T-helper 2 cell treated with Interferon-gamma antibody and Interleukin-4, amounts not matched to agents 5 μg/mL and 100 μg/mL, for 36 hours (primary cell): ENCODE measurements at regions not wholly inside any gene's neighbourhood (a gene's known extent, or its start where the extent isn't known, plus 50 kb on each side); places are given as distances from the start of the nearest gene placed in this dataset.

ENCODE experiments used
- DNase-seq: peaks from one replicate; pipeline ENCODE4 v3.0.0; 2021; ENCODE audit warnings: low spot score
- H3K27ac Mint-ChIP-seq: one replicate; pipeline ENCODE4 v1.8.0; 2021; ENCODE audit warnings: mild to moderate bottlenecking, mixed read lengths
- H3K27me3 Mint-ChIP-seq: one replicate; pipeline ENCODE4 v1.8.0; 2021; ENCODE audit warnings: low read depth, mixed read lengths
- H3K36me3 Mint-ChIP-seq: one replicate; pipeline ENCODE4 v1.8.0; 2021; ENCODE audit warnings: low read depth, mixed read lengths
- H3K4me1 Mint-ChIP-seq: one replicate; pipeline ENCODE4 v1.8.0; 2021; ENCODE audit warnings: low read depth, mixed read lengths
- H3K4me3 Mint-ChIP-seq: one replicate; pipeline ENCODE4 v1.8.0; 2022; ENCODE audit warnings: mild to moderate bottlenecking, moderate library complexity, mixed read lengths
- H3K9me3 Mint-ChIP-seq: one replicate; pipeline ENCODE4 v1.8.0; 2021; ENCODE audit warnings: mixed read lengths

DNA sequence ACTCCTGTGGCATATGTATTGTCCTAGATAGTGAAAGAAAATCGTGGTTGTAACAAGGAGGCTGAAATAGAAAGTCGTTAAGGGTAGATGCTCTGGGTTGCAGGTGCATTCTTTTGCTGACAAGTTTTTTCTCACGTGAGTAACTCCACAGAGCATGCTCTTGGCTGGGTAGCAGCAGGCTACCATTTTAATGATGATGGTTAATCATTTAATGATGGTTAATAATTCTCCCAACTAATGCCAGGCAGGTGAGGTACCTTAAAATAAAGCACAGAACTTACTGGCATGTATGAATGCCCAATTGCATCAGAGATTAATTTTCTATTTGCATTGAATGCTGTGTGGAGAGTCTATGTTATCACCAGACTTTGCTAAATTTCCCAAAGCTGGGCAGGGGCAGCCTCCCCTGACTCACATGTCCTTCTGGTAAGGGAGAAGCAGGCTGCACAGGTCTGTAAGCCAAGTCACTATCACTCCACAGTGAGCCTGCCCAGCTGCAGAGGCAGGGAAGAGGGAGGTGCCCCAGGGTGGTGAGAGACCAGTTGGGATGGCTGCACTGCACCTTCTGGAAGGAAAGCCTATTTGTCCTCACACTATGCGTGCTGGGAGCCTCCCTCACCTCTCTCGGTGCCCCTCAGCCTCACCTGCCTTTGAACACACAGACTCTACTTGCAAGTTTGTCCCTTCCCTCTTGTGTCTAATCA is 287.0 kb upstream of the IGFBP3 start:
- H3K4me3 Mint-ChIP-seq = no peak overlapping the region
- H3K36me3 Mint-ChIP-seq = no peaks in the 10 kb centered on the region
- DNase-seq = no peak
- H3K27me3 Mint-ChIP-seq = no peaks in the 10 kb centered on the region
- H3K4me1 Mint-ChIP-seq = no peaks in the 10 kb centered on the region
- H3K9me3 Mint-ChIP-seq = no peaks in the 10 kb centered on the region
- no peak overlapping the region for H3K27ac Mint-ChIP-seq

DNA sequence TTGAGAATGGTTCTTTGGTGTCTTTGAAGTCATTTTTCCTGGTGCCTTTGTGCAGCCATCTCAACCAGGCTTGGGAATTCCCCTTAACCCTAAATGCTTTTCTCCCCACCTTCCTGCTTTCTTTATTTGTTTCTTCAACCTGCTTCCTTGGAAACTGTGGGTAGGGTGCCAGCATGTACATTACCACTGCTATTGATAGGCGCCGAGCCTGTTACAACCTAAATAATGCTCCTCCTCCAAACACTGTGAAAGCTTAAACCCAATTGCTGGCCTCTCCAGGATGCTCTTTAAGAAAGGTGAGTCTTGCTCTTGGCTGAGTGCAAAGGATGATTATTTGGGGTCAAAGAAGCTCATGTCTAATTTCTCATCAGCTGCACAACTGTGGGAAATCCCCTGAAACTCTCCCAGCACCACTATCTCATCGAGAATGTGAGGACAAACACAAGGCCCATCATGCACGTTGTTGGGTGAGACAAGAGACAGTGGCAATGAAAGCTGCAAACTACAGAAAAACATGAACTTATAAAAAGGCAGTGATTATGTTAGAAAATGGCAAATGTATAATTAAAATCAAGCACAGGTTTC is 285.5 kb upstream of the IGFBP3 start:
- H3K4me1 Mint-ChIP-seq = no peaks in the 10 kb centered on the region
- no peak for DNase-seq
- H3K4me3 Mint-ChIP-seq = no peak overlapping the region
- no peaks in the 10 kb centered on the region for H3K36me3 Mint-ChIP-seq
- no peaks in the 10 kb centered on the region for H3K9me3 Mint-ChIP-seq
- no peak overlapping the region for H3K27ac Mint-ChIP-seq
- H3K27me3 Mint-ChIP-seq = no peaks in the 10 kb centered on the region

DNA sequence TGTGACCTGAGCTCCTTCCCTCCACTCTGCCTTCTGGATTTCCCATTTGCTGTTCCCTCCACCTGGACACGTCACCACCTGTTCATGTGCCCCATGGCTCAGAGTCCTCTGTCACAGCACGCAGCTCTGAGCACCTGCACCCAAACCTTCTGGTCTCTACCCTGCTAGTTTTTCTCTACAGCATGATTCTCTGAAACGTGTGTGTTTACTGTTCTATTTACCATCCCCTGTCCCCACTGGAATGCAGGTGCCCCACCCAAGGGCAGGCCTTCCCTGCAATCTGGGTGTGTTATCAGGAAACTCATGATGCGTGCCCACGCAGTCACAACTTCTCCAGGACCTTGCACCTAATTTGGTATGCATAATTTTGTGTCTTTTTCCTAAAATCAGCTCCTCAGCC is 284.4 kb upstream of the IGFBP3 start:
- no peaks in the 10 kb centered on the region for H3K4me1 Mint-ChIP-seq
- no peaks in the 10 kb centered on the region for H3K9me3 Mint-ChIP-seq
- DNase-seq = no peak
- no peak overlapping the region for H3K27ac Mint-ChIP-seq
- H3K4me3 Mint-ChIP-seq = no peak overlapping the region
- no peaks in the 10 kb centered on the region for H3K36me3 Mint-ChIP-seq
- H3K27me3 Mint-ChIP-seq = no peaks in the 10 kb centered on the region

DNA sequence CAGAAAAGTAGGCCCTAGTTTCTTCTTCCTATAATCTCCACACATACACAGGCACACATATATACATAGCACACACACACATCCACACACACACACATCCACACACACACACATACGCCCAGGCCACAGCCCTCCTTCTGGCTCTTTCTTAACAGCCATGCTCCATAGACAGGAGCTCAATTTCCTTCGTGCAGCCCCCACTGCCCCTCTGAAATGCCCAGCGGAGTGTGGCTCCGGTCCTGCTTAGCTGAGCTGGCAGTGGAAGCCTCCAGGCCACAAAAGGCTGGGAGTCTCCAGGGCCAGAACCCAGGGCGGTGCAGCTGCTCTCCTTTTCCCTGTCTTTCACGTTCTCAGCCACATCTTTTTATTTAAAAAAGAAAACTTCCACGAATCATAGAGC is 282.9 kb upstream of the IGFBP3 start:
- Mint-ChIP-seq H3K4me3 (no peak overlapping the region), H3K27ac (no peak overlapping the region), H3K9me3 (no peaks in the 10 kb centered on the region), H3K27me3 (no peaks in the 10 kb centered on the region), H3K36me3 (no peaks in the 10 kb centered on the region), H3K4me1 (no peaks in the 10 kb centered on the region)
- DNase-seq = no peak

DNA sequence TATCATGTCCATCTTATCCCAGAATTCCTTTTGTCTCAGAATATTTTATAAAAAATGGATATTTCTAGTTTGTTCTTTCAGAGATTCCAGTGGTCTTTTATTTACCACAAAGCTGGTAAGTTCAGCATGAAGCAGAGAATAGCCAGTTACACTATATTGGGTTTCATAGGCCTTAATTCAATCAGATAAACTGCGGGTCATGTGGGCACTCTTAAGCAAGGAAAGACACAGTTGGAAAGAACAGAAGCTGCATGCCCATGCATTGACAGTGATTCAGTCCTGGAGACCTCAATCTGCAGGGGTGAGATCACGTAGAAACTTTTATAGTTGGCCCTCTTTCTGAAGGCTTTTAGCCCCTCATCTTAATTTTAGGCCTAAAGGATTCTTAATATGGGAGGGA is 281.3 kb upstream of the IGFBP3 start:
- Mint-ChIP-seq H3K4me1 (no peaks in the 10 kb centered on the region), H3K27me3 (no peaks in the 10 kb centered on the region), H3K36me3 (no peaks in the 10 kb centered on the region), H3K9me3 (no peaks in the 10 kb centered on the region), H3K27ac (no peak overlapping the region), H3K4me3 (no peak overlapping the region)
- no peak for DNase-seq

DNA sequence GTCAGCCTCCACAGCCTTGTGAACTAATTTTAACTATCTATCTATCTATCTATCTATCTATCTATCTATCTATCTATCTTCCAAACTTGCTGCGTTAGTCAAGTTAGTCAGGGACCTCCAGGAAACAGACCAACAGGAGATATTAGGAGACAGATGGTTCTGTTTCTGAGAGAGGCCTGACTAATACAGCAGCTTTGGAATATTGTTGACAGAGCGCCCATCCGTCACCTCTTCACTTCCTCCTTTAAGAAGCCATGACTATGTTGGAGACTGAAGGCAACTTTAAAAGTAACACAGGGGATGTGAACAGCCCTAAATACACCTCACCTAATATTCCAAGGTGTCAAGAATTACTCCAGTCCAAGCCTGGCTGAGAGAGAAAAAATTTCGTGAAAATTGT is 280.9 kb upstream of the IGFBP3 start:
- H3K4me3 Mint-ChIP-seq = no peak overlapping the region
- no peak overlapping the region for H3K27ac Mint-ChIP-seq
- H3K36me3 Mint-ChIP-seq = no peaks in the 10 kb centered on the region
- no peak for DNase-seq
- H3K4me1 Mint-ChIP-seq = no peaks in the 10 kb centered on the region
- H3K27me3 Mint-ChIP-seq = no peaks in the 10 kb centered on the region
- H3K9me3 Mint-ChIP-seq = no peaks in the 10 kb centered on the region

DNA sequence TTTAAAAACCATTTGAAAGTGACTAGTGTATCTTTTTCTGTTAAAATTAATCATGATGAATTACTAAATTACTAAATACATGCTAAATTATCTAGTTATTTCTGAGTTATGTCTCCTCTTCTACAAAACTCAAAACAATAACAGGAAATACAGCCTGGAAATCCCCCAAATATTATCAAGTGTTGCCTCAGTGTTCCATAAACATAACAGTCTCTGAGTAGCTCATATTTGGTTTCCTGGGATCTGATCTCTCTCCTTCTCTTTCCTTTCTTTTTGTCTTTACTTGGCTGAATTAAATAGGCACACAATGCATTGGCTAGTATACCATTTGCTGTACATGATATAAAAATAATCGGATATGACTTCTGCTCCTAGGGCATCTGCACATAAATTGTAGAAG is 277.6 kb upstream of the IGFBP3 start:
- no peaks in the 10 kb centered on the region for H3K36me3 Mint-ChIP-seq
- H3K9me3 Mint-ChIP-seq = no peaks in the 10 kb centered on the region
- DNase-seq = no peak
- no peaks in the 10 kb centered on the region for H3K27me3 Mint-ChIP-seq
- H3K4me1 Mint-ChIP-seq = no peaks in the 10 kb centered on the region
- no peak overlapping the region for H3K4me3 Mint-ChIP-seq
- H3K27ac Mint-ChIP-seq = no peak overlapping the region

DNA sequence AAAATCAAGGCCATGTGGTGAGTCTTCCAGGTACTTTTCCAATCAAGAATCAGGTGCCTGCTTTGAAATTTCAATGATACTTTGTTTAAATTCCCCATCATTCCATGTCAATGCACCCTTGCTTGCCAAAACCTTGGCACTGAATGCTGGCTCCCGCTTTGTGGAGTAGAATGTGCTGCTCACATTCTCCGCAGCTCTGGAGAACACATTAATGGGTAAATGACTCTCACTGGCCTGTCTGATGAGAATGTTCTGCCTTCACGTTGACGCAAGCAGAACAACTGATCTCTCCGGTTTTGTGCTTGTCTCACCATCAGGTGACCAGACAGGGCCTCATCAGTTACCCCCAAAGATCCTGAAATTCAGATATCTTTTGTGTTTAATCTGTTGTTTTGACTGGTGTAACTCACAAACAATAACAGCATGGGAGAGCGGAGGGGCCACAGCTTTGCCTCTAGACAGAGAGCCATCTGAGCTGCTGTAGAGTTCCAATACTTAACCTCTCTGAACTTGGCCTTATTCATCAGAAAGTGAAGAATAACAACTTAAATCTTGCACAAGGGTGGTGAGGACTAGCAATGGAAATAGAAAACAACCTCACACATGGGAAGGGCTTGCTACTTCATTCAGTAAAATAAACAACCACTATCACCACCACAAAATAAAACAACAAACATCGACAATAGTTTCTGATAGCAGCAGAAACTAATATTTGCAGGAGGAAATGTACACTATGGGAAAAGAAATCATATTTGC is 276.9 kb upstream of the IGFBP3 start:
- no peak overlapping the region for H3K27ac Mint-ChIP-seq
- H3K9me3 Mint-ChIP-seq = no peaks in the 10 kb centered on the region
- DNase-seq = no peak
- no peaks in the 10 kb centered on the region for H3K4me1 Mint-ChIP-seq
- H3K27me3 Mint-ChIP-seq = no peaks in the 10 kb centered on the region
- no peaks in the 10 kb centered on the region for H3K36me3 Mint-ChIP-seq
- H3K4me3 Mint-ChIP-seq = no peak overlapping the region

DNA sequence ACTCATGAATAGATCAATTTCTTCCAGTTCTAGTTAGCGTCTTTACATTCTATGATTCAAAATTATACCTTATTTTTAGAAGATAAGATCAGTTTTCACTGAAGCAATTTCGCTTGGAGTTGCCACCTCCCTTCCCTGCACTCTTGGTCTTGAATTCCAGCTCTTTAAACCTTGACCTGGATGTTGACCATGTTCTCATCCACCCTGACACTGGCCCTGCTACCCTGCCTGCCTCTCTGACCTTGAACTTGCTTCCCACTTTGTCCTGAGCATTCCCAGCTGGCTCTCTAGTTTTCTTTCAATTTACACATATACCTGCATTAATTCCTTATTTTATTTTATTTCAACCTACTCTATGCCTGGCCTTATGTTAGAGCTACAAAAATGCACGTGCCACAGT is 274.9 kb upstream of the IGFBP3 start:
- no peak overlapping the region for H3K27ac Mint-ChIP-seq
- H3K4me3 Mint-ChIP-seq = no peak overlapping the region
- no peaks in the 10 kb centered on the region for H3K4me1 Mint-ChIP-seq
- H3K27me3 Mint-ChIP-seq = no peaks in the 10 kb centered on the region
- no peak for DNase-seq
- H3K36me3 Mint-ChIP-seq = no peaks in the 10 kb centered on the region
- H3K9me3 Mint-ChIP-seq = no peaks in the 10 kb centered on the region

DNA sequence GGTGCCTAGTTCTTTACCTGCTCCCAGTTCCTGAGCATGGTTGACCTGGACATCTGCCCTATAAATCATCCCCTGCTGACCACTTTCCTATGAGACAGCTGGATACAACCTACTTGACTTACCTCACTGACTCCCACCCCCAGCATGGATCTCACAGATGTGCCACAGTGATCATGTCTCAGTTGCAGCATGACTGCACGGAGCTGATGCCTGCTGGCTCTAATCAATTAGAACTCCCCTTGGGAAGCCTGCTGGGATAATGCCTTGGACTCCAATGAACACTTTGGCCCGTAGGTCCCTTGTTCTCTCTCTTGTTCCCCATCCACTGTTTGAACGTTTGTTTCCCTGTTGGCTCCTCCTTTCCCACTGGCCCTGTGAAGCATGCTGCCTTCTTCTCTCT is 271.2 kb upstream of the IGFBP3 start:
- Mint-ChIP-seq H3K4me1 (no peaks in the 10 kb centered on the region), H3K27ac (no peak overlapping the region), H3K36me3 (no peaks in the 10 kb centered on the region), H3K27me3 (no peaks in the 10 kb centered on the region), H3K9me3 (no peaks in the 10 kb centered on the region), H3K4me3 (no peak overlapping the region)
- no peak for DNase-seq

DNA sequence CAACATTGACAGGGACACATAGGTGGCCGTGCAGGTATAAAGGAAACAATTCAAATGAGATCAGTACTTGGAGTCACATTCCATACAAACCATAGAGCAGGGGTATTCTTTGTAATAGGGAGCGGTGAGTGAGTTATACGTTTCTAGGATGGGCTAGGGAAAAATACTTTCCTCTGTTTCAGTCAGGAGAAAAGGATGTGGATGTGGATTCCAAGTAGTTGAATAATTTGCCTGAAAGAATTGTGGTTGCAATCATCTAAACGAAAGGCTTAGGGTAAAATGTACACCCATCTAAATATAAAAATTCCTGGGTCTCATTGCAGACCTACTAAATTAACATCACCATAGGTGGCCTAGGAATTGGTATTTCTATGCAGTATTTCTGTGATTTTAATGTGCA is 270.7 kb upstream of the IGFBP3 start:
- no peak for DNase-seq

DNA sequence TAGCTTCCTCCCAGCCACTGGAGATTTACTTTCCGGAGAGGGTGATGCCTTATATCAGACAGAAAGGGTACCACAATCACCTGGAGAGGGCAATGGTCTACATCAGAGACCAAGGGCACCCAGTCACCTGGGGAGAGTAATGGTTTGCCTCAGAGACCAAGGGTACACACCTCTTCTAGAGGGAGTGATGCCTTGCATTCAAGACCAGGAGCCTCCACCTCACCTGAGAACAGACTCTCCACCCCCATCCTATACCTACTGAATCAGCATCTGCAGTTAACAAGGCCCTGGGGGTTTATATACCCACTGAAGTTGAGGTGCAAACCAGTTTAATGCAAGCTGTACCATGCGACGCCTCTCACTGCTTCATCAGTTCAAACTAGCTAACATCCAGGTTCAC is 270.2 kb upstream of the IGFBP3 start:
- no peak overlapping the region for H3K27ac Mint-ChIP-seq
- no peaks in the 10 kb centered on the region for H3K9me3 Mint-ChIP-seq
- no peak overlapping the region for H3K4me3 Mint-ChIP-seq
- no peaks in the 10 kb centered on the region for H3K27me3 Mint-ChIP-seq
- no peak for DNase-seq
- no peaks in the 10 kb centered on the region for H3K36me3 Mint-ChIP-seq
- H3K4me1 Mint-ChIP-seq = no peaks in the 10 kb centered on the region

More for the DNA sequence above, 270.7 kb upstream of the IGFBP3 start:
- H3K4me3 Mint-ChIP-seq = no peak overlapping the region
- H3K27me3 Mint-ChIP-seq = no peaks in the 10 kb centered on the region
- no peak overlapping the region for H3K27ac Mint-ChIP-seq
- H3K36me3 Mint-ChIP-seq = no peaks in the 10 kb centered on the region
- no peaks in the 10 kb centered on the region for H3K9me3 Mint-ChIP-seq
- no peaks in the 10 kb centered on the region for H3K4me1 Mint-ChIP-seq

DNA sequence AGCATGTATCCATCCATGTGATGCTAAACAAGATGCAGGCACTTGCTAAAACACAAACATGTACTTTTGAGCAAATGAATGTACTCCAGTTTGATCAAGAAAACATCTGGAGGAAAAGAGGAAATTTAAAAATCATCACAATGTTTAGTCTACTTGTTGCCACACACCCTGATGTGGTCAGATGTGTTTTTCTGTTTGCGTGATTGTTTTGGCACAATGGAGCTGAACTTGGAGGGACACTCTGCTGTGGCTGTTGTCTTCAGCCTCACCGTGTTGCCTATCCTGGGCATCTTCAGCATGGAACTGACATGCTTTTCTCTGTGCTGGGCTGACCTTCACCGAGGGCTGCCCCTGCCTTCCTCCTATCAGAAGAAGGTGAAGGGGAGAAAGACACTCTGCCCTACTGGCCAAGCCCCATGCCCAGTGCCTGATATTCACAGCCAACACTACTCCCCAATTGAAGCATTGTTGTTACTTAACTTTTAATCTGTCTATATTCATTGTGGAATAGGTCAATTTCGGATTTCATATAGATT is 268.3 kb upstream of the IGFBP3 start:
- Mint-ChIP-seq H3K4me1 (no peaks in the 10 kb centered on the region), H3K27ac (no peak overlapping the region), H3K9me3 (no peaks in the 10 kb centered on the region), H3K36me3 (no peaks in the 10 kb centered on the region), H3K4me3 (no peak overlapping the region), H3K27me3 (no peaks in the 10 kb centered on the region)
- DNase-seq = no peak

DNA sequence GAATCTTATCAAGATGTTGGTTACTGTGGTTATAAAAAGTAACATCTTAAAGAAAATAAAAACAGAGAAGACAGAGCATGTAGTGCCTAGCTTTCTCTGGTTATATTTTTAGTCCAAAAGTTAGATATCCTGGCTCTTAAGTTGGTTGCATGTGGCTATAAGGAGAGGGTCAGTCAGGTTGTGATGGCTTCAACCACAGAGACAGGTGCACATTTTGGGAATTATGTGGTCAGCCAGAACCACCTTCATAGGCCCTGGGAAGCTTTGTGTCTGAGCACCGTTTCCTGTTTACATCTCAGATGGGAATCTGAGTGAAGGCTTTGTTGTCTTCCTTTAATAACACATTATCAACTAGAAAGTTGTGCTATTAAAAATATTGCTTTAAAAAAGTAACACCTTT is 265.1 kb upstream of the IGFBP3 start:
- H3K27me3 Mint-ChIP-seq = no peaks in the 10 kb centered on the region
- H3K4me1 Mint-ChIP-seq = no peaks in the 10 kb centered on the region
- H3K27ac Mint-ChIP-seq = no peak overlapping the region
- DNase-seq = no peak
- no peaks in the 10 kb centered on the region for H3K36me3 Mint-ChIP-seq
- H3K4me3 Mint-ChIP-seq = no peak overlapping the region
- H3K9me3 Mint-ChIP-seq = no peaks in the 10 kb centered on the region
